PC-9 (cell line): ENCODE measurements at regions not wholly inside any gene's neighbourhood (a gene's known extent, or its start where the extent isn't known, plus 50 kb on each side); places are given as distances from the start of the nearest gene placed in this dataset.

ENCODE experiments used
- BruUV-seq: library from RNA; stranded (reverse); fragments of 400-500 nt; replicated peaks from 2 replicates; lab custom pipeline; 2021; lab: Mats Ljungman, UMichigan
- CTCF ChIA-PET: fragments of 300-600 bp; sonication (Branson Sonifier 250); formaldehyde crosslinking; loops from one replicate; lab custom pipeline; 2022; ENCODE audit warnings: antibody characterized with exemption; lab: Charles Lee
- POLR2A ChIA-PET: fragments of 300-600 bp; sonication (Branson Sonifier 250); formaldehyde crosslinking; loops from one replicate; lab custom pipeline; 2022; ENCODE audit warnings: antibody characterized with exemption; ENCODE audit not compliant: unreplicated experiment; lab: Charles Lee
- DNase-seq, 2 experiments: peaks; one replicate each; pipeline versions ENCODE4 v3.0.0 to v3.0.0-alpha.2; 2015 to 2022; ENCODE audit warnings: mixed read lengths in 1 of 2
- H2AFZ ChIP-seq: fragments of 200-600 bp; sonication (generic); 2 replicates; pipeline ENCODE4 v1.8.1; 2017; ENCODE audit warnings: antibody characterized with exemption
- H3F3A ChIP-seq: fragments of 200-600 bp; sonication (generic); 2 replicates; pipeline ENCODE4 v1.8.1; 2017; ENCODE audit warnings: antibody characterized with exemption, mild to moderate bottlenecking, low read depth; ENCODE audit not compliant: insufficient read depth
- H3K27ac ChIP-seq: fragments of 200-600 bp; sonication (generic); 2 replicates; pipeline ENCODE4 v1.6.1; 2016; ENCODE audit warnings: mixed run types
- H3K27me3 ChIP-seq: fragments of 200-600 bp; sonication (generic); 2 replicates; pipeline ENCODE4 v1.6.1; 2016; ENCODE audit warnings: low read depth, mixed run types; ENCODE audit not compliant: insufficient read depth
- H3K36me3 ChIP-seq: fragments of 200-600 bp; sonication (generic); 2 replicates; pipeline ENCODE4 v1.6.1; 2016; ENCODE audit warnings: low read depth, mixed run types
- H3K4me1 ChIP-seq: fragments of 200-600 bp; sonication (generic); replicated peaks from 2 replicates; pipeline ENCODE4 v1.6.1; 2016; ENCODE audit warnings: mixed run types; ENCODE audit not compliant: insufficient read depth
- H3K4me2 ChIP-seq: fragments of 200-600 bp; sonication (generic); 2 replicates; pipeline ENCODE4 v1.6.1; 2017; ENCODE audit warnings: mixed run types
- H3K4me3 ChIP-seq: fragments of 200-600 bp; sonication (generic); 2 replicates; pipeline ENCODE4 v1.6.1; 2016; ENCODE audit warnings: mixed run types
- H3K79me2 ChIP-seq: fragments of 200-600 bp; sonication (generic); 2 replicates; pipeline ENCODE4 v1.6.1; 2017; ENCODE audit warnings: low read depth, mixed run types
- H3K9me2 ChIP-seq: fragments of 200-600 bp; sonication (generic); 2 replicates; pipeline ENCODE4 v1.8.1; 2017; ENCODE audit warnings: mild to moderate bottlenecking; ENCODE audit not compliant: insufficient read depth
- H3K9me3 ChIP-seq: fragments of 200-600 bp; sonication (generic); 2 replicates; pipeline ENCODE4 v1.8.1; 2016; ENCODE audit warnings: low read depth; ENCODE audit not compliant: insufficient read depth
- H4K20me1 ChIP-seq: fragments of 200-600 bp; sonication (generic); 2 replicates; pipeline ENCODE4 v1.8.1; 2017; ENCODE audit not compliant: insufficient read depth
- EZH2 ChIP-seq: fragments of 200-600 bp; sonication (generic); IDR thresholded peaks from 2 replicates; pipeline ENCODE4 v1.8.0; 2017; ENCODE audit warnings: antibody characterized with exemption, low read depth
- intact Hi-C: fragments of 100-400 bp; cut with micrococcal nuclease; formaldehyde crosslinking; loops from one replicate; pipeline ENCODE4 v1.10.0; 2022; ENCODE audit not compliant: unreplicated experiment
- TF ChIP-seq, protein P1 (sequence below): fragments of 200-600 bp; sonication (generic); conservative IDR thresholded peaks from 2 replicates; pipeline ENCODE4 v1.6.1; 2017; ENCODE audit warnings: mixed run types, antibody characterized with exemption, mild to moderate bottlenecking, moderate library complexity

- no peaks in the 10 kb centered on the region for H3K27me3 ChIP-seq
- no peaks in the 10 kb centered on the region for H3K9me2 ChIP-seq
- H4K20me1 ChIP-seq, result no peaks in the 10 kb centered on the region
- no peaks in the 10 kb centered on the region for H3K9me3 ChIP-seq
- no peaks in the 10 kb centered on the region for H3K36me3 ChIP-seq
- no peak overlapping the region for H3K27ac ChIP-seq
- no TSS peak for BruUV-seq
- H3K4me1 ChIP-seq, result no peaks in the 10 kb centered on the region
- ChIA-PET CTCF (interaction anchor here (0.7 kb wide), 1 partner anchor 21 kb away, joined by 3 read pairs; no protein-coding TSS in a partner anchor), POLR2A (no interaction called here)
- no peak for TF ChIP-seq EZH2
- TF ChIP-seq, protein P1, sequence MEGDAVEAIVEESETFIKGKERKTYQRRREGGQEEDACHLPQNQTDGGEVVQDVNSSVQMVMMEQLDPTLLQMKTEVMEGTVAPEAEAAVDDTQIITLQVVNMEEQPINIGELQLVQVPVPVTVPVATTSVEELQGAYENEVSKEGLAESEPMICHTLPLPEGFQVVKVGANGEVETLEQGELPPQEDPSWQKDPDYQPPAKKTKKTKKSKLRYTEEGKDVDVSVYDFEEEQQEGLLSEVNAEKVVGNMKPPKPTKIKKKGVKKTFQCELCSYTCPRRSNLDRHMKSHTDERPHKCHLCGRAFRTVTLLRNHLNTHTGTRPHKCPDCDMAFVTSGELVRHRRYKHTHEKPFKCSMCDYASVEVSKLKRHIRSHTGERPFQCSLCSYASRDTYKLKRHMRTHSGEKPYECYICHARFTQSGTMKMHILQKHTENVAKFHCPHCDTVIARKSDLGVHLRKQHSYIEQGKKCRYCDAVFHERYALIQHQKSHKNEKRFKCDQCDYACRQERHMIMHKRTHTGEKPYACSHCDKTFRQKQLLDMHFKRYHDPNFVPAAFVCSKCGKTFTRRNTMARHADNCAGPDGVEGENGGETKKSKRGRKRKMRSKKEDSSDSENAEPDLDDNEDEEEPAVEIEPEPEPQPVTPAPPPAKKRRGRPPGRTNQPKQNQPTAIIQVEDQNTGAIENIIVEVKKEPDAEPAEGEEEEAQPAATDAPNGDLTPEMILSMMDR, result peak; percentile 75
- no peak overlapping the region for H2AFZ ChIP-seq
- no peak overlapping the region for H3K4me2 ChIP-seq
- DNase-seq, result peak in 1 of 2 experiments; percentile 34
- no peak overlapping the region for H3K4me3 ChIP-seq
- intact Hi-C loops, result no loop called here
- no peaks in the 10 kb centered on the region for H3K79me2 ChIP-seq
- no peaks in the 10 kb centered on the region for H3F3A ChIP-seq
Measured at GRCh38 chr4:35934320-35934981, 309.9 kb downstream of the ARAP2 start.

DNA sequence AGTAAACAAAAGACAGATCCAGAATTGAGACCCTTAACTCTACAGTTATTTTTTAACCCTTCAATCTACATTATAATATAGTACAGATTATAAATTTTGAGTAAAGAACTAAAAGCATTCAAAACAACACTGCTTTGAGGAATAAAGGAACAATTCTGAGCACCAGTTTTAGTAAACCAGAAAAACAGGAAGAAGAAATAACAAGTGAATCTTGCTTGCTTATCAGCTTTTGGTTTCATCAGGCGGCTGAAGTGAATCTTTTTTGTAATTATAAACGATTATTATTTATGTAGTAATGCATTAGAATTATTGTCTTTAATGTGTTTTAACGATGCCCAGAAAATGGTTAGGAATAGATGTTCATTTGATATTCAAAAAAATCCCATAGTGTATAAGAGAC lies 305.4 kb downstream of the ARAP2 start:
- Histone ChIP-seq H4K20me1 (no peaks in the 10 kb centered on the region), H3K9me3 (no peaks in the 10 kb centered on the region), H2AFZ (no peak overlapping the region), H3K4me3 (no peak overlapping the region), H3K27me3 (no peaks in the 10 kb centered on the region), H3K36me3 (no peaks in the 10 kb centered on the region), H3K9me2 (no peaks in the 10 kb centered on the region), H3K4me1 (no peaks in the 10 kb centered on the region), H3F3A (no peaks in the 10 kb centered on the region), H3K79me2 (no peaks in the 10 kb centered on the region), H3K27ac (no peak overlapping the region), H3K4me2 (no peak overlapping the region)
- no peak for TF ChIP-seq EZH2
- TF ChIP-seq, protein P1, result no peak
- DNase-seq, result no peak
- CTCF ChIA-PET, result no interaction called here
- POLR2A ChIA-PET, result no interaction called here
- no TSS peak for BruUV-seq
- intact Hi-C loops, result no loop called here

DNA sequence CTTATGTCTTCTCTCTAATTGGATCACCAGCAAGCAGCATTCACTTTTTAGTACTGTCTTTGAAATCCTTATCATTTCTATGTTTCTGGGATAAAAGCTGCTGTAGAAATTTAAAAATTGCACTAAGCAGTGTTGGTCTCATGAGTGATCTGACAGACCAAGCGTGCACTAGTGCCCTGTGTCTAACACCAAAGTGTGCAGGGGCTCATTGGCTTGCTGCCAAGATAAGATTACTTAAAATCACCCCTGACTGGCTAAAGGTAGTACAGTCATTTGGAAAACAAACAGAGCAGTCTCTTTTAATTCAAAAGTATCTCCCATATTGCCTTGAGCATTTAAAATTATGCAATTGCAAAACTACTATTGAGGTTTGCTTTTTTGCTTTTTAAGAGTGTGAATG lies 304.6 kb downstream of the ARAP2 start:
- BruUV-seq, result no TSS peak
- no peaks in the 10 kb centered on the region for H3K36me3 ChIP-seq
- TF ChIP-seq, protein P1, result no peak
- no peak for TF ChIP-seq EZH2
- no peak overlapping the region for H3K4me3 ChIP-seq
- H3K4me2 ChIP-seq, result no peak overlapping the region
- ChIA-PET CTCF (no interaction called here), POLR2A (no interaction called here)
- no peaks in the 10 kb centered on the region for H3K27me3 ChIP-seq
- intact Hi-C loops, result no loop called here
- no peaks in the 10 kb centered on the region for H3K9me3 ChIP-seq
- H4K20me1 ChIP-seq, result no peaks in the 10 kb centered on the region
- H3K9me2 ChIP-seq, result no peaks in the 10 kb centered on the region
- H2AFZ ChIP-seq, result no peak overlapping the region
- H3K4me1 ChIP-seq, result no peaks in the 10 kb centered on the region
- no peak for DNase-seq
- no peaks in the 10 kb centered on the region for H3K79me2 ChIP-seq
- no peaks in the 10 kb centered on the region for H3F3A ChIP-seq
- H3K27ac ChIP-seq, result no peak overlapping the region
